Lower leg skin (tissue), 4 donors: ENCODE measurements at regions not wholly inside any gene's neighbourhood (a gene's known extent, or its start where the extent isn't known, plus 50 kb on each side); places are given as distances from the start of the nearest gene placed in this dataset.

ENCODE experiments used
- DNase-seq, 2 donors: peaks; one replicate each; pipeline ENCODE4 v3.0.0-alpha.2; 2019; ENCODE audit warnings: low spot score in 2 of 2
- H3K4me3 ChIP-seq: fragments of 200-600 bp; sonication (generic); 2 replicates; pipeline ENCODE4 v1.5.1; 2017; ENCODE audit warnings: mild to moderate bottlenecking, low read depth; ENCODE audit not compliant: poor library complexity, severe bottlenecking
- CTCF ChIP-seq, 3 donors: fragments of 450-650 bp; IDR thresholded peaks; one replicate each; pipeline ENCODE4 v1.5.1; 2016; ENCODE audit warnings: antibody characterized with exemption in 3 of 3, mild to moderate bottlenecking in 3 of 3, moderate library complexity in 2 of 3
- POLR2A ChIP-seq, 2 donors: fragments of 450-650 bp; IDR thresholded peaks; one replicate each; pipeline ENCODE4 v1.6.1; 2016 to 2017; ENCODE audit warnings: antibody characterized with exemption in 2 of 2, mild to moderate bottlenecking in 1 of 2, moderate library complexity in 1 of 2
- WGBS, 2 donors: methylation state at CpG; one replicate each; pipeline ENCODE4 v1.1.5; 2018; 5-methylcytosine and 5-hydroxymethylcytosine counted together
- intact Hi-C: fragments of 100-400 bp; cut with DNase I; formaldehyde crosslinking; loops from one replicate; pipeline ENCODE4 v1.15.0; 2023; ENCODE audit warnings: low total_unique reads

- intact Hi-C loops: no loop called here
- H3K4me3 ChIP-seq: no peak overlapping the region
- TF ChIP-seq CTCF (IDR thresholded peaks at IDR 0.05) (no peak), POLR2A (IDR thresholded peaks at IDR 0.05) (no peak)
- DNase-seq: no peak
- 63 to 74% methylated on average over 11 of the region's 11 CpGs for WGBS, 2 donors
Measured at GRCh38 chr21:26710155-26710554, 135.1 kb downstream of the ADAMTS1 start.

- no peak overlapping the region for H3K4me3 ChIP-seq
- DNase-seq: no peak
- TF ChIP-seq CTCF (IDR thresholded peaks at IDR 0.05) (no peak), POLR2A (IDR thresholded peaks at IDR 0.05) (no peak)
- 85 to 93% methylated on average over 7 of the region's 7 CpGs for WGBS, 2 donors
- intact Hi-C loops: no loop called here
Measured at GRCh38 chr21:26709090-26709489, 136.0 kb upstream of the CYYR1 start.

GRCh38 chr21:26708223-26708800 is 135.2 kb upstream of the CYYR1 start:
- WGBS, 2 donors: 93 to 99% methylated on average over 3 of the region's 3 CpGs
- no peak for TF ChIP-seq CTCF (IDR thresholded peaks at IDR 0.05)
- TF ChIP-seq POLR2A (IDR thresholded peaks at IDR 0.05): no peak
- intact Hi-C loops: no loop called here

GRCh38 chr21:26707246-26707645 is 134.2 kb upstream of the CYYR1 start:
- TF ChIP-seq CTCF (IDR thresholded peaks at IDR 0.05) (no peak), POLR2A (IDR thresholded peaks at IDR 0.05) (no peak)
- DNase-seq: no peak
- intact Hi-C loops: no loop called here
- 83 to 88% methylated on average over 2 of the region's 2 CpGs for WGBS, 2 donors
- H3K4me3 ChIP-seq: no peak overlapping the region

More at GRCh38 chr21:26708223-26708800, 135.2 kb upstream of the CYYR1 start:
- no peak for DNase-seq
- no peak overlapping the region for H3K4me3 ChIP-seq

GRCh38 chr21:26698416-26698815 is 125.3 kb upstream of the CYYR1 start:
- H3K4me3 ChIP-seq: no peak overlapping the region
- intact Hi-C loops: no loop called here
- no peak for TF ChIP-seq CTCF (IDR thresholded peaks at IDR 0.05)
- TF ChIP-seq POLR2A (IDR thresholded peaks at IDR 0.05): no peak
- WGBS, 2 donors: 82 to 85% methylated on average over 3 of the region's 3 CpGs
- no peak for DNase-seq

- no peak for DNase-seq
- TF ChIP-seq CTCF (IDR thresholded peaks at IDR 0.05): no peak
- TF ChIP-seq POLR2A (IDR thresholded peaks at IDR 0.05): no peak
- H3K4me3 ChIP-seq: no peak overlapping the region
- intact Hi-C loops: no loop called here
- WGBS, 2 donors: 55 to 71% methylated on average over 2 of the region's 2 CpGs
Measured at GRCh38 chr21:26691416-26691815, 118.3 kb upstream of the CYYR1 start.
